Activated T-cell treated with anti-CD3 and anti-CD28 coated beads for 1 hour (primary cell): ENCODE measurements at regions not wholly inside any gene's neighbourhood (a gene's known extent, or its start where the extent isn't known, plus 50 kb on each side); places are given as distances from the start of the nearest gene placed in this dataset.

ENCODE experiments used
- DNase-seq: peaks from one replicate; pipeline ENCODE4 v3.0.0-alpha.2; 2020; ENCODE audit warnings: low read depth

DNA sequence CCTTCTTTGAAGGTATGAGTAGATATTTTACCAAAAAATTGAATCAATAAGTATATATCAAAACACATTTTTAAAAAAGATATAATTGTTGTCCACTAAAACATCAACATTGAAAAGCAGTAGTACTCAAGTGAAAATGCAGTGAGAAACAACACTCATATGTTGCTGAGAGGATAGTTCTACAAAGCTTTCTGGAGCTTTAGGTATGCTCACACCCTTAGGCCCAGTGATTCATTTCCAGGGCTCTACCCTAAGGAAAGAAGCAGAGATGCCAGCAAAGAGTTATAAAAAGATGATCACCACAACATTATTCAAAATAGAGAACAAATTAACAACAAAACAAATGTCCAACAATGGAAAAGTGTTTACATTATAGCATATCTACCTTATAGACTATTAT, 197.3 kb upstream of the CCDC150 start:
- no peak for DNase-seq

- no peak for DNase-seq
Observed at GRCh38 chr2:196444442-196444841, 195.1 kb upstream of the CCDC150 start.

- DNase-seq, result no peak
Observed at GRCh38 chr2:196445991-196446390, 193.5 kb upstream of the CCDC150 start.

- no peak for DNase-seq
Observed at GRCh38 chr2:196448407-196449079, 191.0 kb upstream of the CCDC150 start.

- no peak for DNase-seq
Observed at GRCh38 chr2:196449083-196449482, 190.4 kb upstream of the CCDC150 start.

GRCh38 chr2:196452758-196453157, 186.8 kb upstream of the CCDC150 start:
- no peak for DNase-seq

DNA sequence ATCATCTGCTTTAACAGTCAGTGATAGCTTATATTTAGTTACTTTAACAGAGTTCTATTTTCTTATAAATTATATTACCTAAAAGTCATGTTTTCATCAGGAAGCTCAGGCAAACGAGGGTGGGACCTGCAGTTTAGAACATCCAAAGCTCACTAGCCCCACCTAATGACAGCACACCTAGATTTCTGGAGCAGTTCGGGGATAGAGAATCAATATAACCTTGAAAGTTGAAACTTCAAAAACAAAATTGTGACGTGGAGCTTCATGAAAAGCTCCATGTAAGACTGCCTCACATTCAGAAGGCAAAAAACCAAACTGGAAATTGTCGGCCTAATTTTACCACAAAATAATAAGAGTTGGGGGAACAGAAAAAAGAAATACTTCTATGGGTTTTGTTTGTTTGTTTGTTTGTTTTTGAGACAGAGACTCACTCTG, 185.9 kb upstream of the CCDC150 start:
- peak; percentile 6 for DNase-seq

- no peak for DNase-seq
Observed at GRCh38 chr2:196454492-196454891, 185.0 kb upstream of the CCDC150 start.

- DNase-seq, result no peak
Observed at GRCh38 chr2:196459539-196459938, 180.0 kb upstream of the CCDC150 start.

DNA sequence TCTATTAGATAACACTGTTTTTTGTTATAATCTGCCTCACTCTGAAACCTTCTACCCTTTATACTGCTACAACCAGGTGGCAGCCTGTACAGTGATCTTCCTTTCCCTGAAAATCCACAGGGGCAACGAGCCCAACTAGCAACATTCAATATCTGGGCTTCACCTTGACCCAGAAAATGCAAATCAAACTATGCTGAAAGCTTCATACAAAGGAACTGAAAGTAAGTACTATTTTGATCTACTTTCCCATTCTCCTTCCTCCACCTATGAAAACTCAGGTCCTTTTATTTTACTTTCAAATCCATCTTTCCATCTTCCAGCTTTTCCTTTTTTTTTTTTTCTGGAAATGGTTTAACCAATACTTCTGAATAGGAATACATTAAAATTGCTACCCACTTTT, 175.8 kb upstream of the CCDC150 start:
- DNase-seq, result no peak

DNA sequence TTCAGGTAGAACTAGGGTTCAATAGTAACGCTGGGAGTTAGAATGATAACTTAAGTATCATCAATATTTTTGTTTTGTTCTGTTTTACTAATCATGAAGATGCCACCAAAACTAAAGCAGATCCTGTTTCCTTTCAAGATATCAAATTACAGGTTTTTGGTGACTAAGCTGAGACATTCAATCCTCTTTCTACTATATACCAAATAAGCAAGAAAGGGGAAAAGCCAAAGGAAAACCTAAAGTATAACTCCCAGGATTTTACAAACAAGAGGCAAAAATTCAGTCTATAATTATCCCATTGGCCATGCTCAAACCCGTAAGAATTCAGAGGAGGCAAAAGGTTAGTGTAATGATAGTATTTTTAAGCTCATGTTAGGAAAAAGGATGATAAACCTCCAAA, 175.2 kb upstream of the CCDC150 start:
- DNase-seq, result no peak

GRCh38 chr2:196466581-196466980, 172.9 kb upstream of the CCDC150 start:
- no peak for DNase-seq

GRCh38 chr2:196468394-196468793, 171.1 kb upstream of the CCDC150 start:
- no peak for DNase-seq

DNA sequence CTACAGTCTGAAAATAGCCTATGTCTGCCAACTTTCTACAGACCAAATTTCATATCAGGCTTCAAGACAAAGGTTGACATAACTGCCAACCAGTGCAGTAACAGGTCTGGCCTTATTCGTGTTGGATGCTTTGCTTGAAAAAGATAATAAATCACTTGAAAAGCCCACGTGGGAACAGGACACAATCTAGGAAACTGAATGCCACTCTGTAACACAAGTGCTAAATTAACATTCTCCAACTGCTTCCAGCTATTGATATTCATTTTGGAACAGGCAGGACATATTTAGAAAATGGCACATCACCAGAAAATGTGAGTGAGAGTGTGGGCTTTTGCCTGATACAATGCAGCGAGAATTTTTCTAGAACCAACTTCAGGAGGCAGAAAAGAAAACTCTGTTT, 165.9 kb upstream of the CCDC150 start:
- DNase-seq, result no peak

DNA sequence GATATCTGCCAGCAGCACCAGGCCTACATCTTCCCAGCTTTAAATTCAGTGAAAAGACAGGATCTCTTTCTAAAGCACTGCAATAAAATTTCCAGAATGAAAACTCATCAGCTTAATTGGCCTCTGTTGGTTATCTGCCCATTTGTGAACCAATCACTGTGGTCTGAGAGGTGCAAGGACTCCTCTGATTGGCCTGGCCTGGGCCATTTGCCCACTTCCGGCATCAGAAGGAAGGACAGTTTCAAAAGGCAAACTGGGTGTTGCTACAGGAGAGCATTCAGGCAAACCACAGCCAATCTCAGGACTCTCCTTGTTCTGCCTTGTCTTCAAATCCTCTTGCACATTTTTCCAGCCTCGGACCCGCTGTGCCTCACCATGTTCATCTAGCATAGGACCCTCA, 163.9 kb upstream of the CCDC150 start:
- no peak for DNase-seq

DNA sequence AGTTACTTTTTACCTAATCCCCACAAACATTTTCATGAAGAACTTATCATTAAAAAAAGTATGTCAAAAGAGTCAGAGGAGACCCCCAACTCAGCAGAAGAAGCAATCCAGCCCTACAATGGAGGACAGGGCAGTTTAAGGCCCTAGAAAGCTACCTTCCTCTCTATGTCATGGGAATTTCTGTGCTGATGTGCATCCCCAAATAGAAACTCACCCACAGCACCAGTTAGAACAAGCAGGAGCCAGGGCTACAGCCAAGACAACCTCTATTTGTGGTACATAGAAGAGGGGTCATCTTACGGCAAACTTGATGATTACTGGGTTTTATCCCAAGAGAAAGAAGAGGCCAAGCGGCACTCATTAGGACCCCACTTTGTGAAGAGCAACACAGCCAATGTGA, 160.9 kb upstream of the CCDC150 start:
- DNase-seq, result no peak

DNA sequence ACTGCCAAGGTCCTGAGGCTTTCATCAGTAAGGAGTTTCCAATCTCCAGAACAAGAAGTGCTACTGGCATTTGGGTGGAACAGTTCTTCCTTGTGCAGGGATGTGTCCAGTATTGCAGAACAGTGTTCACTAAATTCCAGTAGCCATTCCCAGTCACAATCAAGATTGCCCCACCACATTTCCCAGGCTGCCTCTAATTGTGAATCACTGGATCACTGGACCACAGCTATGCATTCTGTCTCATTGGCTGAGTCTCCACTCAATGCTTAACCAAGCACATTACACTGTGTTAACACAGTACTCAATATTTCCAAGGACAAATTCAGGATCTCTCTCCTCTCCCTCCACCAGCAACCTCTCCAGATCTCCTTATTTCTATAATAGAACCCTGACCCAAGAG, 160.2 kb upstream of the CCDC150 start:
- DNase-seq, result no peak

- DNase-seq, result no peak
Observed at GRCh38 chr2:196480653-196481323, 158.7 kb upstream of the CCDC150 start.

- no peak for DNase-seq
Observed at GRCh38 chr2:196481324-196481697, 158.2 kb upstream of the CCDC150 start.

DNA sequence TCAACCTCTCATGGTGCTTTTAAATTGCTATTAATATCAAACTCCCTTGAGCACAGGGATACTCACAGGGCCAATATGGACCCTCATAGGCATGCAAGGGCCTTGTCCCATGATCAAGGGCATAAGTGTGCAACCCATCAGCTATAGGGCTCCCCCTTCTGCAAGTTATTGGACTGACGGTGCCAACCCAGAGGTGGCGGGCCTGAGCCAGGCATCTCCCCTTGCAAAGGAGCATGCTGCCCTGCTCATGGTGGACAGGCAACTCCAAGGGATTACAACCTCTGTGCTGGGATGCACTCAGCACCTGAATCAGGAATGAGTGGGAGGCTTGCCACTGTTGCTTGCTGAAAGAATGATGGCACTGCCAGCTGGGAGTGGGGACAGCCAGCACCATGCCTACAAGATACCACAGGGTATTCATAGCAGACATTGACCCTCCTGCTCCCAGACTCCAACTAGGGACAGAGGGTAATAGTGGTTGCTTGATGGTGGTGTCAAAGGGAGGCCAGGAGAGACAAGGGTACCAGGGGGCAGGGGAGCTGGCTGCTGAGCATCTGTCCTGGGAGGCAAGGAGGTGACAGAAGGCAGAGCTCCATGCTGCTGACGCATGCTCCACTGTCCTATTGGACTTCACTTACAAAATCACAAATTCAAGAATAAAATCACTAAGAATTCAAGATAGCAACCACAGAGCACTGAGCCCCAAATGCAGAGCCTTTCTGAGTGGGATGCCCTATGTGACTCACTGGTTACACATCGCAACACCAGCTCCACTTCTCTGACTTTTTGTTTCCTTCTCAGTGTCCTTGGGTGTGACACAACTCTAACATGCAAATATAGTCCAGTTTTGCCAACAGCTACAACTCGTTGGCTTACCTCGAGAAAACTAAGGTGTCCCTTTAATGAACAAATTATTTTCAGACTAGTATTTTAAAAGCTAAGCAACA, 157.1 kb upstream of the CCDC150 start:
- no peak for DNase-seq

- DNase-seq, result no peak
Observed at GRCh38 chr2:196486146-196486545, 153.4 kb upstream of the CCDC150 start.

DNA sequence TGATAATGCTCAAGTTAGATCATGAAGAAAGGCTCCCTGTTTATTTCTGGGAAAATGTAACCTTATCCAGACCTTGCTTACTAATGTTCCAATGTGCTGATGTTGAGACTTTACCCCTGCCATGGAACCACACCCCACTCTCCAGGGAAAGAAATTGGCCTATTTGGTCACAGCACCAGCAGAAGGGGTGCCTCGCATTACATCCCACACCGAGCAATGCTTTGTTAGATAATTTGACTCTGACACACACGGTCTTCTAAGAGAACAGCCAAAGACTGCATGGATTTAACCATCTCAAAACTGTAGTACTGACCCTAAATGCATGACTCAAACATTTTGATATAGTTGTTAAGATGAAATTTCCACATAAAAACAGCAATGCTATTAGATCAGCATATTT, 152.1 kb upstream of the CCDC150 start:
- no peak for DNase-seq

DNA sequence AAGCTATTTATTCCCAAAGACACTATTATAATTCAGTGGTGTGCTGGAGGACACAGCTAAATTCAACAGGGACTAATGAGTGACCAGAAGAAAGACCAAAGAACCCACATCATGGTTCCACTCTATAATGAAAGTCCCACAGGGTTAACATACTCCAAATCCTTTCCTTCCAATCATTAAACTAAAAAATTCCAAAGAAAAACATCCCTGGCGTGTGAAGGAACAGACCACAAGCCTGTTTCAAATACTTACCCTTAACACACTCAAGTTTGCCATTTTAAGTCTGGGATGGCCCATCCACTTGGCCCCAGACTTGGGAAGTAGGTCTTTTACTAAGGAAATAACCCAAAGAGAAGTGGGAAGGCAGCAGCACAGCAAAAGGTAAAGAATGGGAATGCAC, 150.1 kb upstream of the CCDC150 start:
- no peak for DNase-seq
